Keratinocyte (primary cell): ENCODE measurements at regions not wholly inside any gene's neighbourhood (a gene's known extent, or its start where the extent isn't known, plus 50 kb on each side); places are given as distances from the start of the nearest gene placed in this dataset.

Experiments used
- DNase-seq: peaks from one replicate; pipeline ENCODE4 v3.0.0-alpha.2; 2011; ENCODE audit warnings: low read depth, missing footprints, low spot score
- FAIRE-seq: peaks from 2 replicates; lab custom pipeline; 2011; peaks lifted over from hg19 to GRCh38; lab: Jason Lieb, UNC
- H2AFZ ChIP-seq: 2 replicates; pipeline ENCODE4 v1.6.0; 2012; ENCODE audit warnings: low read length, control low read depth, inconsistent platforms; ENCODE audit not compliant: control insufficient read depth
- H3K27ac ChIP-seq: 2 replicates; pipeline ENCODE4 v1.5.1; 2011; ENCODE audit warnings: low read length; ENCODE audit not compliant: control insufficient read depth, insufficient read depth
- H3K27me3 ChIP-seq: 3 replicates; pipeline ENCODE4 v1.6.0; 2011; ENCODE audit warnings: low read length; ENCODE audit not compliant: control insufficient read depth, insufficient read depth; ENCODE audit errors: extremely low read depth
- H3K36me3 ChIP-seq, 2 experiments: 2 replicates in 1 of 2; 3 replicates in 1 of 2; pipeline ENCODE4 v1.5.1; 2011; ENCODE audit warnings: low read length in 2 of 2, mild to moderate bottlenecking in 1 of 2; ENCODE audit not compliant: control insufficient read depth in 2 of 2, insufficient read depth in 2 of 2; ENCODE audit errors: extremely low read depth in 1 of 2
- H3K4me1 ChIP-seq: 3 replicates; pipeline ENCODE4 v1.5.1; 2011; ENCODE audit warnings: low read length; ENCODE audit not compliant: control insufficient read depth, insufficient read depth; ENCODE audit errors: extremely low read depth
- H3K4me2 ChIP-seq: 3 replicates; pipeline ENCODE4 v1.6.0; 2011; ENCODE audit warnings: low read depth, low read length; ENCODE audit not compliant: control insufficient read depth, insufficient read depth; ENCODE audit errors: extremely low read depth
- H3K4me3 ChIP-seq, 3 experiments: fragments of 200-600 bp in 1 of 3; sonication (generic) in 1 of 3; 2 replicates in 2 of 3; 3 replicates in 1 of 3; pipeline ENCODE4 v1.5.1; 2011 to 2016; ENCODE audit warnings: low read length in 3 of 3, mild to moderate bottlenecking in 3 of 3, control low read depth in 2 of 3, inconsistent platforms in 1 of 3, low read depth in 1 of 3, mixed read lengths in 1 of 3, mixed run types in 1 of 3, moderate library complexity in 1 of 3; ENCODE audit not compliant: control insufficient read depth in 2 of 3, insufficient read depth in 2 of 3; ENCODE audit errors: extremely low read depth in 1 of 3
- H3K79me2 ChIP-seq: 2 replicates; pipeline ENCODE4 v1.6.0; 2012; ENCODE audit warnings: low read length; ENCODE audit not compliant: control insufficient read depth, insufficient read depth
- H3K9ac ChIP-seq: 3 replicates; pipeline ENCODE4 v1.6.0; 2011; ENCODE audit warnings: low read length; ENCODE audit not compliant: control insufficient read depth, insufficient read depth; ENCODE audit errors: extremely low read depth
- H3K9me1 ChIP-seq: 3 replicates; pipeline ENCODE4 v1.6.0; 2011; ENCODE audit warnings: low read length; ENCODE audit not compliant: control insufficient read depth, insufficient read depth; ENCODE audit errors: extremely low read depth
- H3K9me3 ChIP-seq: 2 replicates; pipeline ENCODE4 v1.5.1; 2012; ENCODE audit warnings: low read depth, low read length; ENCODE audit not compliant: control insufficient read depth
- H4K20me1 ChIP-seq: 3 replicates; pipeline ENCODE4 v1.6.0; 2011; ENCODE audit warnings: low read length; ENCODE audit not compliant: control insufficient read depth, insufficient read depth; ENCODE audit errors: extremely low read depth
- EZH2 ChIP-seq: IDR thresholded peaks from one replicate; pipeline ENCODE4 v1.6.1; 2012; ENCODE audit warnings: inconsistent platforms, mild to moderate bottlenecking, low read length, moderate library complexity
- dilution Hi-C: fragments of 300-500 bp; cut with MboI; formaldehyde crosslinking; loops from one replicate; pipeline ENCODE4 v1.7.0; 2020; ENCODE audit warnings: low sequenced_read_pairs; ENCODE audit not compliant: extremely low pct_ligation_motif_present
- TF ChIP-seq, protein P1 (sequence below), 3 experiments: IDR thresholded peaks in 1 of 3; conservative IDR thresholded peaks in 1 of 3; optimal IDR thresholded peaks in 1 of 3; 2 replicates in 2 of 3; 3 replicates in 1 of 3; pipeline versions ENCODE3 to v1.5.1; 2011; ENCODE audit warnings: low read length in 3 of 3, mild to moderate bottlenecking in 3 of 3, moderate library complexity in 2 of 3, control low read depth in 1 of 3, inconsistent platforms in 1 of 3; ENCODE audit not compliant: insufficient read depth in 2 of 3; ENCODE audit errors: extremely low read depth in 1 of 3

DNA sequence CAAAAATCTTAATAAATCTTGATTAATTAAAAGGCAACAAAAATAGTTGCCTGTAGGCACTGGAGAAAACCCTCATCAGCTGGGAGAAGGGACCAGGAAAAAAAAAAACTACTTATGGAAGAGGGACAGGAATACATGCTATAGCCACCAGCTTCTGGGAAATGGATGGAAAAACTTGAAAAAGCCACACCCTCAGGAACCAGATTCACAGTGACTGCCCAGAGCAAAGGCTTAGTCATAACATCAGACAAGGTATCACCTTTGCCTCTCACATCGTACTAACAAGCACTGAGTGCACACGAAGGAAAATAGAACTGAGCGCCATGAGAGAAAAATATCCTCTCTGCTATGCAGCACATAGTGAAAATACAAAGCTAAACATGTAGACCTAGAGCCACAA lies 116.9 kb upstream of the GYPC start:
- H3K4me2 ChIP-seq, result no peak overlapping the region
- no peaks in the 10 kb centered on the region for H3K79me2 ChIP-seq
- H3K9me3 ChIP-seq, result no peaks in the 10 kb centered on the region
- dilution Hi-C loops, result no loop called here
- no peak overlapping the region for H3K4me3 ChIP-seq
- H3K36me3 ChIP-seq, result no peaks in the 10 kb centered on the region
- DNase-seq (no peak), FAIRE-seq (no peak)
- TF ChIP-seq, protein P1, sequence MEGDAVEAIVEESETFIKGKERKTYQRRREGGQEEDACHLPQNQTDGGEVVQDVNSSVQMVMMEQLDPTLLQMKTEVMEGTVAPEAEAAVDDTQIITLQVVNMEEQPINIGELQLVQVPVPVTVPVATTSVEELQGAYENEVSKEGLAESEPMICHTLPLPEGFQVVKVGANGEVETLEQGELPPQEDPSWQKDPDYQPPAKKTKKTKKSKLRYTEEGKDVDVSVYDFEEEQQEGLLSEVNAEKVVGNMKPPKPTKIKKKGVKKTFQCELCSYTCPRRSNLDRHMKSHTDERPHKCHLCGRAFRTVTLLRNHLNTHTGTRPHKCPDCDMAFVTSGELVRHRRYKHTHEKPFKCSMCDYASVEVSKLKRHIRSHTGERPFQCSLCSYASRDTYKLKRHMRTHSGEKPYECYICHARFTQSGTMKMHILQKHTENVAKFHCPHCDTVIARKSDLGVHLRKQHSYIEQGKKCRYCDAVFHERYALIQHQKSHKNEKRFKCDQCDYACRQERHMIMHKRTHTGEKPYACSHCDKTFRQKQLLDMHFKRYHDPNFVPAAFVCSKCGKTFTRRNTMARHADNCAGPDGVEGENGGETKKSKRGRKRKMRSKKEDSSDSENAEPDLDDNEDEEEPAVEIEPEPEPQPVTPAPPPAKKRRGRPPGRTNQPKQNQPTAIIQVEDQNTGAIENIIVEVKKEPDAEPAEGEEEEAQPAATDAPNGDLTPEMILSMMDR (optimal IDR thresholded peaks at IDR 0.05 in 1 of 3, IDR thresholded peaks at IDR 0.05 in 1 of 3, conservative IDR thresholded peaks at IDR 0.05 in 1 of 3; ENCODE audit: extremely low read depth in 1 of 3, insufficient read depth in 2 of 3, low read length in 3 of 3), result no peak
- no peak for TF ChIP-seq EZH2
- H4K20me1 ChIP-seq, result no peaks in the 10 kb centered on the region
- H2AFZ ChIP-seq, result no peak overlapping the region
- H3K9me1 ChIP-seq, result no peaks in the 10 kb centered on the region
- H3K4me1 ChIP-seq, result no peaks in the 10 kb centered on the region
- H3K27ac ChIP-seq, result no peak overlapping the region
- H3K27me3 ChIP-seq, result no peaks in the 10 kb centered on the region
- H3K9ac ChIP-seq, result no peak overlapping the region

DNA sequence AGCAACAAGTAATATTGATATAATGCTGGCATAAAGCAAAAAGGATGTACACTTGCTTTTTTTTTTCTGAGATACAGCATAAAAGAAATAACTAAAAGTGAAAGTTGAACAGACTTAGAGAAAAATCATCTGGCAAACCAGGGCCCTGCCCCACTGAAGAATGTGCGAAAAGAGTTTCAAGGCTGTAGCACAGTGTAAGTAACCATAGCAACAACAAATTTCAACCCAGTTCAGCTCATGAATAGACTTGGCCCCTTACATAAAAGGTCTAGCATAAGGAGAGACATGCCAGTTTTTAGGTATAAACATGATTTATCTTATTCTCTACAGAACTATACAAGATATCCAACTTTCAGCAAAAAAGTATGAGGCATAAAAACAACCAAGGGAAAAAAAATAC lies 113.7 kb upstream of the GYPC start:
- H3K27ac ChIP-seq, result no peak overlapping the region
- H3K36me3 ChIP-seq, result no peaks in the 10 kb centered on the region
- no peaks in the 10 kb centered on the region for H3K4me1 ChIP-seq
- no peaks in the 10 kb centered on the region for H3K27me3 ChIP-seq
- dilution Hi-C loops, result no loop called here
- H2AFZ ChIP-seq, result no peak overlapping the region
- FAIRE-seq (no peak), DNase-seq (no peak)
- H3K9me1 ChIP-seq, result no peaks in the 10 kb centered on the region
- no peak overlapping the region for H3K4me2 ChIP-seq
- no peaks in the 10 kb centered on the region for H4K20me1 ChIP-seq
- no peak overlapping the region for H3K9ac ChIP-seq
- no peak overlapping the region for H3K4me3 ChIP-seq
- H3K79me2 ChIP-seq, result no peaks in the 10 kb centered on the region
- TF ChIP-seq, protein P1 (optimal IDR thresholded peaks at IDR 0.05 in 1 of 3, IDR thresholded peaks at IDR 0.05 in 1 of 3, conservative IDR thresholded peaks at IDR 0.05 in 1 of 3; ENCODE audit: extremely low read depth in 1 of 3, insufficient read depth in 2 of 3, low read length in 3 of 3), result no peak
- TF ChIP-seq EZH2, result no peak
- H3K9me3 ChIP-seq, result no peaks in the 10 kb centered on the region
